Skeletal muscle tissue (tissue), 3 donors: ENCODE measurements at regions not wholly inside any gene's neighbourhood (a gene's known extent, or its start where the extent isn't known, plus 50 kb on each side); places are given as distances from the start of the nearest gene placed in this dataset.

ENCODE experiments used
- H3K27ac ChIP-seq: one replicate; pipeline ENCODE4 v1.7.0; 2013; ENCODE audit warnings: mild to moderate bottlenecking, low read depth, low read length, inconsistent platforms
- H3K27me3 ChIP-seq, 3 donors: one replicate each; pipeline ENCODE4 v1.7.0; 2013; ENCODE audit warnings: low read length in 3 of 3; ENCODE audit not compliant: control insufficient read depth in 3 of 3, insufficient read depth in 3 of 3
- H3K36me3 ChIP-seq, 3 donors: one replicate each; pipeline ENCODE4 v1.7.0; 2013; ENCODE audit warnings: low read length in 3 of 3; ENCODE audit not compliant: control insufficient read depth in 3 of 3, insufficient read depth in 3 of 3
- H3K4me1 ChIP-seq, 3 donors: one replicate each; pipeline ENCODE4 v1.7.0; 2013; ENCODE audit warnings: low read length in 3 of 3, mild to moderate bottlenecking in 3 of 3; ENCODE audit not compliant: control insufficient read depth in 3 of 3, insufficient read depth in 3 of 3
- H3K4me3 ChIP-seq, 3 donors: one replicate each; pipeline ENCODE4 v1.7.0; 2013; ENCODE audit warnings: low read length in 3 of 3
- H3K9ac ChIP-seq, 3 donors: one replicate each; pipeline ENCODE4 v1.7.0; 2013; ENCODE audit warnings: low read length in 3 of 3, mild to moderate bottlenecking in 3 of 3, moderate library complexity in 2 of 3, low read depth in 1 of 3
- H3K9me3 ChIP-seq, 3 donors: one replicate each; pipeline ENCODE4 v1.7.0; 2013; ENCODE audit warnings: low read length in 3 of 3; ENCODE audit not compliant: control insufficient read depth in 3 of 3
- donor health status: Osteomylitis.

- Histone ChIP-seq H3K36me3 (no peaks in the 10 kb centered on the region), H3K9me3 (peaks cover 0 to 11% (median 0%) of the 10 kb centered on the region in 3 donors), H3K4me1 (peaks cover 0 to 5% (median 3%) of the 10 kb centered on the region in 3 donors), H3K9ac (no peak overlapping the region), H3K27ac (peak overlapping the region; percentile 33), H3K4me3 (no peak overlapping the region), H3K27me3 (no peaks in the 10 kb centered on the region)
Observed at GRCh38 chr2:239716009-239716408, 309.1 kb downstream of the NDUFA10 start.

GRCh38 chr2:239715606-239716005, 309.5 kb downstream of the NDUFA10 start:
- H3K4me1 ChIP-seq = peaks cover 0 to 5% (median 3%) of the 10 kb centered on the region in 3 donors
- no peak overlapping the region for H3K4me3 ChIP-seq
- peaks cover 0 to 15% (median 2%) of the 10 kb centered on the region in 3 donors for H3K9me3 ChIP-seq
- no peaks in the 10 kb centered on the region for H3K27me3 ChIP-seq
- no peak overlapping the region for H3K9ac ChIP-seq
- no peak overlapping the region for H3K27ac ChIP-seq
- no peaks in the 10 kb centered on the region for H3K36me3 ChIP-seq

GRCh38 chr2:239715202-239715601, 309.9 kb downstream of the NDUFA10 start:
- H3K27me3 ChIP-seq = no peaks in the 10 kb centered on the region
- H3K27ac ChIP-seq = no peak overlapping the region

GRCh38 chr2:239714116-239714515, 311.0 kb downstream of the NDUFA10 start:
- Histone ChIP-seq H3K4me1 (peaks cover 0 to 5% (median 3%) of the 10 kb centered on the region in 3 donors), H3K27me3 (no peaks in the 10 kb centered on the region), H3K36me3 (no peaks in the 10 kb centered on the region), H3K27ac (no peak overlapping the region), H3K9ac (no peak overlapping the region), H3K4me3 (no peak overlapping the region), H3K9me3 (peaks cover 0 to 16% (median 3%) of the 10 kb centered on the region in 3 donors)

More at GRCh38 chr2:239715202-239715601, 309.9 kb downstream of the NDUFA10 start:
- H3K9ac ChIP-seq = no peak overlapping the region
- H3K4me3 ChIP-seq = no peak overlapping the region
- no peaks in the 10 kb centered on the region for H3K36me3 ChIP-seq
- peaks cover 0 to 5% (median 3%) of the 10 kb centered on the region in 3 donors for H3K4me1 ChIP-seq
- H3K9me3 ChIP-seq = peaks cover 0 to 16% (median 2%) of the 10 kb centered on the region in 3 donors

GRCh38 chr2:239712755-239713154, 311.9 kb upstream of the HDAC4 start:
- no peaks in the 10 kb centered on the region for H3K27me3 ChIP-seq
- H3K4me1 ChIP-seq = peaks cover 0 to 5% (median 3%) of the 10 kb centered on the region in 3 donors
- no peak overlapping the region for H3K9ac ChIP-seq
- H3K27ac ChIP-seq = no peak overlapping the region
- H3K36me3 ChIP-seq = no peaks in the 10 kb centered on the region
- H3K4me3 ChIP-seq = no peak overlapping the region
- H3K9me3 ChIP-seq = peaks cover 0 to 16% (median 3%) of the 10 kb centered on the region in 3 donors

- Histone ChIP-seq H3K9ac (no peak overlapping the region), H3K9me3 (peaks cover 0 to 16% (median 3%) of the 10 kb centered on the region in 3 donors), H3K4me1 (peaks cover 0 to 2% (median 0%) of the 10 kb centered on the region in 3 donors), H3K27me3 (no peaks in the 10 kb centered on the region), H3K27ac (no peak overlapping the region), H3K36me3 (no peaks in the 10 kb centered on the region), H3K4me3 (no peak overlapping the region)
Observed at GRCh38 chr2:239711911-239712570, 311.2 kb upstream of the HDAC4 start.

GRCh38 chr2:239710953-239711861, 310.4 kb upstream of the HDAC4 start:
- Histone ChIP-seq H3K9me3 (peaks cover 0 to 16% (median 3%) of the 10 kb centered on the region in 3 donors), H3K36me3 (no peaks in the 10 kb centered on the region), H3K4me1 (peaks cover 4 to 5% (median 4%) of the 10 kb centered on the region in 3 donors), H3K4me3 (no peak overlapping the region), H3K27me3 (no peaks in the 10 kb centered on the region), H3K9ac (no peak overlapping the region), H3K27ac (no peak overlapping the region)

GRCh38 chr2:239706367-239706766, 305.5 kb upstream of the HDAC4 start:
- no peak overlapping the region for H3K27ac ChIP-seq
- no peak overlapping the region for H3K4me3 ChIP-seq
- H3K27me3 ChIP-seq = no peaks in the 10 kb centered on the region
- peaks cover 6 to 10% (median 6%) of the 10 kb centered on the region in 3 donors for H3K4me1 ChIP-seq
- peak overlapping the region in 1 of 3 donors; percentile 25 for H3K9ac ChIP-seq
- no peaks in the 10 kb centered on the region for H3K36me3 ChIP-seq
- peaks cover 0 to 10% (median 3%) of the 10 kb centered on the region in 3 donors for H3K9me3 ChIP-seq

GRCh38 chr2:239704737-239705136, 303.9 kb upstream of the HDAC4 start:
- H3K4me3 ChIP-seq = no peak overlapping the region
- H3K36me3 ChIP-seq = no peaks in the 10 kb centered on the region
- H3K27me3 ChIP-seq = no peaks in the 10 kb centered on the region
- H3K9me3 ChIP-seq = peaks cover 0 to 5% (median 1%) of the 10 kb centered on the region in 3 donors
- no peak overlapping the region for H3K27ac ChIP-seq
- no peak overlapping the region for H3K9ac ChIP-seq
- peaks cover 6 to 10% (median 6%) of the 10 kb centered on the region in 3 donors for H3K4me1 ChIP-seq

- H3K36me3 ChIP-seq = no peaks in the 10 kb centered on the region
- H3K27me3 ChIP-seq = no peaks in the 10 kb centered on the region
- H3K27ac ChIP-seq = no peak overlapping the region
- peaks cover 0 to 5% (median 0%) of the 10 kb centered on the region in 3 donors for H3K9me3 ChIP-seq
- no peak overlapping the region for H3K9ac ChIP-seq
- H3K4me1 ChIP-seq = peaks cover 6 to 10% (median 6%) of the 10 kb centered on the region in 3 donors
- no peak overlapping the region for H3K4me3 ChIP-seq
Observed at GRCh38 chr2:239703834-239704233, 303.0 kb upstream of the HDAC4 start.
